Spleen (tissue), 7 donors: ENCODE measurements at regions not wholly inside any gene's neighbourhood (a gene's known extent, or its start where the extent isn't known, plus 50 kb on each side); places are given as distances from the start of the nearest gene placed in this dataset.

Experiments
- POLR2A ChIP-seq, 3 donors: fragments of 450-650 bp; IDR thresholded peaks; one replicate each; pipeline ENCODE4 v1.5.1; 2017; ENCODE audit warnings: antibody characterized with exemption in 3 of 3, mild to moderate bottlenecking in 1 of 3
- POLR2AphosphoS5 ChIP-seq, 3 donors: sonication (generic); formaldehyde crosslinking; IDR thresholded peaks; one replicate each; pipeline ENCODE4 v1.5.1; 2017; ENCODE audit warnings: antibody characterized with exemption in 3 of 3
- TF ChIP-seq, protein P1 (sequence below), 11 experiments: fragments of 200-600 bp in 7 of 11; fragments of 450-650 bp in 4 of 11; sonication (generic) in 4 of 11; IDR thresholded peaks in 8 of 11; conservative IDR thresholded peaks in 3 of 11; 1 replicate in 7 of 11; 2 replicates in 4 of 11; pipeline versions ENCODE4 v1.4.0 to v1.8.0; 2016 to 2021; ENCODE audit warnings: antibody characterized with exemption in 11 of 11, inconsistent platforms in 4 of 11, mild to moderate bottlenecking in 1 of 11
- donor health status: DM: no; HTN: no; CAD: no; lungs with moderate emphysema.
- donor health status: DM: no; HTN: no; CAD: no.
- donor health status: DM: no; HTN: no; CAD: no.

- TF ChIP-seq POLR2AphosphoS5 (IDR thresholded peaks at IDR 0.05): no peak
- TF ChIP-seq, protein P1, sequence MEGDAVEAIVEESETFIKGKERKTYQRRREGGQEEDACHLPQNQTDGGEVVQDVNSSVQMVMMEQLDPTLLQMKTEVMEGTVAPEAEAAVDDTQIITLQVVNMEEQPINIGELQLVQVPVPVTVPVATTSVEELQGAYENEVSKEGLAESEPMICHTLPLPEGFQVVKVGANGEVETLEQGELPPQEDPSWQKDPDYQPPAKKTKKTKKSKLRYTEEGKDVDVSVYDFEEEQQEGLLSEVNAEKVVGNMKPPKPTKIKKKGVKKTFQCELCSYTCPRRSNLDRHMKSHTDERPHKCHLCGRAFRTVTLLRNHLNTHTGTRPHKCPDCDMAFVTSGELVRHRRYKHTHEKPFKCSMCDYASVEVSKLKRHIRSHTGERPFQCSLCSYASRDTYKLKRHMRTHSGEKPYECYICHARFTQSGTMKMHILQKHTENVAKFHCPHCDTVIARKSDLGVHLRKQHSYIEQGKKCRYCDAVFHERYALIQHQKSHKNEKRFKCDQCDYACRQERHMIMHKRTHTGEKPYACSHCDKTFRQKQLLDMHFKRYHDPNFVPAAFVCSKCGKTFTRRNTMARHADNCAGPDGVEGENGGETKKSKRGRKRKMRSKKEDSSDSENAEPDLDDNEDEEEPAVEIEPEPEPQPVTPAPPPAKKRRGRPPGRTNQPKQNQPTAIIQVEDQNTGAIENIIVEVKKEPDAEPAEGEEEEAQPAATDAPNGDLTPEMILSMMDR (IDR thresholded peaks at IDR 0.05 in 8 of 11, conservative IDR thresholded peaks at IDR 0.05 in 3 of 11): no peak
- no peak for TF ChIP-seq POLR2A (IDR thresholded peaks at IDR 0.05)
These were observed 327.3 kb downstream of the TTLL7 start for GRCh38 chr1:83671586-83671985.
